ENCODE measurements at regions not wholly inside any gene's neighbourhood (a gene's known extent, or its start where the extent isn't known, plus 50 kb on each side); places are given as distances from the start of the nearest gene placed in this dataset.

DNA sequence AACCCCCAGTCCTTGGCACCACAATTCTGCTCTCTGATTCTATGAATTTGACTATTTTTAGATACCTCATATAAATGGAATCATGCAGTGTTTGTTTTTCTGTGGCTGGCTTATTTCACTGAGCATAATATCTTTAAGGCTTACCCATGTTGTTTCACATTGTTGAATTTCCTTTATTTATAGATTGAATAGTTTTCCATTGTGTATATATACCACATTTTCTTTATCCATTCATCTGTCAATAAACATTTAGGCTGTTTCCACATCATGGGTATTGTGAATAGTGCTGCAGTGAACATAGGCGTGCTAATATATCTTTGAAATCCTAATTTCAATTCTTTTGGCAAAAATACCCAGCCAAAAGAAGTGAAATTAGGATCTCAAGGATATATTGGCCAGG lies 126.7 kb upstream of the SLC38A2 start:
- Histone ChIP-seq H3K9ac (ENCODE audit: low read length) (no peak overlapping the region), H3K36me3 (ENCODE audit: control insufficient read depth, insufficient read depth, low read length) (no peaks in the 10 kb centered on the region), H3K4me1 (ENCODE audit: control insufficient read depth, insufficient read depth, low read length) (peaks cover 6% of the 10 kb centered on the region), H3K4me3 (ENCODE audit: low read length) (no peak overlapping the region), H3K27me3 (ENCODE audit: control insufficient read depth, insufficient read depth, low read length) (no peaks in the 10 kb centered on the region), H3K27ac (ENCODE audit: low read depth, low read length) (no peak overlapping the region)

GRCh38 chr12:46497739-46498138 lies 125.2 kb upstream of the SLC38A2 start:
- H3K36me3 ChIP-seq (ENCODE audit: control insufficient read depth, insufficient read depth, low read length) = no peaks in the 10 kb centered on the region
- H3K9ac ChIP-seq (ENCODE audit: low read length) = no peak overlapping the region
- no peaks in the 10 kb centered on the region for H3K27me3 ChIP-seq (ENCODE audit: control insufficient read depth, insufficient read depth, low read length)
- H3K4me3 ChIP-seq (ENCODE audit: low read length) = no peak overlapping the region
- H3K27ac ChIP-seq (ENCODE audit: low read depth, low read length) = no peak overlapping the region
- peaks cover 10% of the 10 kb centered on the region for H3K4me1 ChIP-seq (ENCODE audit: control insufficient read depth, insufficient read depth, low read length)

- no peak overlapping the region for H3K4me3 ChIP-seq (ENCODE audit: low read length)
- no peaks in the 10 kb centered on the region for H3K27me3 ChIP-seq (ENCODE audit: control insufficient read depth, insufficient read depth, low read length)
- H3K27ac ChIP-seq (ENCODE audit: low read depth, low read length) = no peak overlapping the region
- no peaks in the 10 kb centered on the region for H3K36me3 ChIP-seq (ENCODE audit: control insufficient read depth, insufficient read depth, low read length)
- H3K9ac ChIP-seq (ENCODE audit: low read length) = no peak overlapping the region
- H3K4me1 ChIP-seq (ENCODE audit: control insufficient read depth, insufficient read depth, low read length) = peaks cover 14% of the 10 kb centered on the region
Measured at GRCh38 chr12:46494424-46494823, 121.9 kb upstream of the SLC38A2 start.

GRCh38 chr12:46493834-46494181 lies 121.2 kb upstream of the SLC38A2 start:
- Histone ChIP-seq H3K27ac (ENCODE audit: low read depth, low read length) (no peak overlapping the region), H3K9ac (ENCODE audit: low read length) (no peak overlapping the region), H3K4me3 (ENCODE audit: low read length) (no peak overlapping the region), H3K4me1 (ENCODE audit: control insufficient read depth, insufficient read depth, low read length) (peaks cover 14% of the 10 kb centered on the region), H3K27me3 (ENCODE audit: control insufficient read depth, insufficient read depth, low read length) (no peaks in the 10 kb centered on the region), H3K36me3 (ENCODE audit: control insufficient read depth, insufficient read depth, low read length) (no peaks in the 10 kb centered on the region)

DNA sequence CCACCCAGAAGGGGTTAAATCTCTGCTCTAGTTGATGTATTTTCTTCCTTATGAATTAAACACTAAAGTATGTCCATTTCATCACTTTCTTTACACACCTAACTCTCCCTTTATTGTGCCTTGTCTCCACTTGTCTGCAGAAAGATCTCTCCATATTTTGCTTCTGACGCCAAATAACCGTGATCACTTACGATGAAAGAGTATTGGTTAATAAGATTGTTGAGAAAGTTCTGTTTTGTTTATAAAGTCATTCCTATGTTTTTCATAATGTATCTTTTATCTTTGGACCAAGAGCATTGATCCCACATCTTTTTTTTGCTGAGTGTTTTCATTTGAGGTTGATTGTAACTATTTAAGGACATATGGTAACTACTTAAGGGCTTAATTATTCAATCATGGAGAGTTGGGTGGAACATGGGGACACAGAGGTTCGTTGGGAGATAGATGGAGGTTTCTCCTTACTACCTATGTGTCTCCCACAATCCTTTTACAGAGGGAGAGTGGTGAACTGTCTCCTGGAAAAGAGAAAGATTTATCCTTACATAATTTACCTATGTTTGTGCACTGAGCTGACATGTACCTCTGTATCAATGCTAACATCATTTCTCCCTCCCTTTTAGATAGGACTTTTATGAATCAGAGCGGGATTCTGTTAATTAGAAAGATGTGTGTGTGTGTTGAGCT lies 120.7 kb upstream of the SLC38A2 start:
- Histone ChIP-seq H3K27me3 (ENCODE audit: control insufficient read depth, insufficient read depth, low read length) (no peaks in the 10 kb centered on the region), H3K27ac (ENCODE audit: low read depth, low read length) (no peak overlapping the region), H3K4me3 (ENCODE audit: low read length) (no peak overlapping the region), H3K9ac (ENCODE audit: low read length) (no peak overlapping the region), H3K36me3 (ENCODE audit: control insufficient read depth, insufficient read depth, low read length) (no peaks in the 10 kb centered on the region), H3K4me1 (ENCODE audit: control insufficient read depth, insufficient read depth, low read length) (peaks cover 14% of the 10 kb centered on the region)

GRCh38 chr12:46492471-46493085 lies 120.0 kb upstream of the SLC38A2 start:
- Histone ChIP-seq H3K36me3 (ENCODE audit: control insufficient read depth, insufficient read depth, low read length) (no peaks in the 10 kb centered on the region), H3K4me1 (ENCODE audit: control insufficient read depth, insufficient read depth, low read length) (peaks cover 14% of the 10 kb centered on the region), H3K27ac (ENCODE audit: low read depth, low read length) (no peak overlapping the region), H3K27me3 (ENCODE audit: control insufficient read depth, insufficient read depth, low read length) (no peaks in the 10 kb centered on the region), H3K9ac (ENCODE audit: low read length) (no peak overlapping the region), H3K4me3 (ENCODE audit: low read length) (no peak overlapping the region)

DNA sequence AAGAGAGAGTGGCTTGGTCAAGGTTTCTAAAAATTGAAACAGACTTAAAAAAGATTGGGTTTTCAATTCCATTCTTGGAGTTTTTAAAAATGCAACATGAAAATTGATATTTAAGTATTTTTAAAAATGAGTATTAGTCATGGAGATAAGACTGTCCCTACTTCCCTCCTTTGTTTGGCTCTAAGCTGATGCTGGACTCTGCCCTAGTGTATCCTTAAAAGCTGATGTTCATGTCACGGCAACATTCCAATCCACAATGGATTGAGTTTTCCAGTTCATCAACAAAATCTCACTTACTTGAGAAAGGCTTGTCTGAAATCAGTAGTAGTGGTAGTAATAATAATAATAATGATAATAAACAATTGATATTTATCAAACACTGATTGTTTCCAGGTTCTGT lies 119.0 kb upstream of the SLC38A2 start:
- Histone ChIP-seq H3K27me3 (ENCODE audit: control insufficient read depth, insufficient read depth, low read length) (no peaks in the 10 kb centered on the region), H3K9ac (ENCODE audit: low read length) (no peak overlapping the region), H3K36me3 (ENCODE audit: control insufficient read depth, insufficient read depth, low read length) (no peaks in the 10 kb centered on the region), H3K27ac (ENCODE audit: low read depth, low read length) (no peak overlapping the region), H3K4me1 (ENCODE audit: control insufficient read depth, insufficient read depth, low read length) (peaks cover 14% of the 10 kb centered on the region), H3K4me3 (ENCODE audit: low read length) (no peak overlapping the region)

GRCh38 chr12:46490635-46491034 lies 118.1 kb upstream of the SLC38A2 start:
- H3K27me3 ChIP-seq (ENCODE audit: control insufficient read depth, insufficient read depth, low read length) = no peaks in the 10 kb centered on the region
- peaks cover 14% of the 10 kb centered on the region for H3K4me1 ChIP-seq (ENCODE audit: control insufficient read depth, insufficient read depth, low read length)
- H3K4me3 ChIP-seq (ENCODE audit: low read length) = no peak overlapping the region
- no peaks in the 10 kb centered on the region for H3K36me3 ChIP-seq (ENCODE audit: control insufficient read depth, insufficient read depth, low read length)
- no peak overlapping the region for H3K9ac ChIP-seq (ENCODE audit: low read length)
- no peak overlapping the region for H3K27ac ChIP-seq (ENCODE audit: low read depth, low read length)

DNA sequence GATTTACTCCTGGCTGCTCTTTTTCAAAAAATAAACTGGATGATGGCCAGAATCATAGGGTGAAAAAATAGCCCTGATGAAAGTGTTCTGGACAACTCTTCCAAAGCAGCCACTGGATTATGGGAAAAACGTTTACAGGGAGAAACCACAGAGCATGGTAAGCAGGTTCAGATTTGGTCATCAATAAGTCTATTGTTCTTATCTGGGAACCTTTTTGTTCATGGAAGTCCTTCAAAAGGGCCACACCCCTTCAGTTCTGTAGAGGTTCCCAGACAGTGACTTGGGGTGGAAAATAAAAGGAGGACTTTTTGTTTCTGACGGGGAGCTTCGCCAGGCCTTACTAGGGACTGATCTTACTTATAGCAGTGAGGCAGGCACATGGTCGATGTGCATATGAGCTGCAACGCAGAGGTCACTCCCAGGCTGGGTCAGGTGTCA lies 117.4 kb upstream of the SLC38A2 start:
- Histone ChIP-seq H3K27me3 (ENCODE audit: control insufficient read depth, insufficient read depth, low read length) (no peaks in the 10 kb centered on the region), H3K4me1 (ENCODE audit: control insufficient read depth, insufficient read depth, low read length) (peaks cover 14% of the 10 kb centered on the region), H3K4me3 (ENCODE audit: low read length) (no peak overlapping the region), H3K27ac (ENCODE audit: low read depth, low read length) (peak overlapping the region; percentile 18), H3K9ac (ENCODE audit: low read length) (no peak overlapping the region), H3K36me3 (ENCODE audit: control insufficient read depth, insufficient read depth, low read length) (no peaks in the 10 kb centered on the region)

DNA sequence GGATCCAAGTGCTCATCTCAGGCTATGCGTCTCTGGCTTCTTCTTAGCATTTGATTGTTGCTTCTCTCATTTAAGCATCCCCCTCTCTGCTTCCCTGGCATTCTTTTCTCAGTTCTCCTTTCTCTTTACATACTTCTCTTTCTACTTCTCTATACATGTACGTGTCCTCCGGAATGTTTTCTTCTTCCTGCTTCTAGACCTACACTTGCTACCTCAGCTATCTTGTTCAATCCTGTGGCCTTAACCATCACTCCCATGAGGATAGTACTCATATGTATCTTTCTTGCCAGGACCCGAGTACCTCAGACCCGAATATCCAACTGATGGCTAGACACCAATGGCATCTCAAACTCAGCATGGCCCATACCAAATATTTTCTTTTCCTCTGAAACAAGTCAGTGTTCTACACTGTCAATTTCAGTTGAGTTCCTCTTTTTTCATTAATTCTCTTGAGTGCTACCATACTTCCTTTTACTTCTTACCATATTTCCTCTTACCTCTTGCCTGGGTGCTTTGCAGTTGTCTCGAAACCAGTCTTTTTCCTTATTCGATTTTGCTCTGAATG lies 115.1 kb upstream of the SLC38A2 start:
- H3K9ac ChIP-seq (ENCODE audit: low read length) = no peak overlapping the region
- H3K36me3 ChIP-seq (ENCODE audit: control insufficient read depth, insufficient read depth, low read length) = no peaks in the 10 kb centered on the region
- no peak overlapping the region for H3K27ac ChIP-seq (ENCODE audit: low read depth, low read length)
- no peak overlapping the region for H3K4me3 ChIP-seq (ENCODE audit: low read length)
- peaks cover 5% of the 10 kb centered on the region for H3K4me1 ChIP-seq (ENCODE audit: control insufficient read depth, insufficient read depth, low read length)
- no peaks in the 10 kb centered on the region for H3K27me3 ChIP-seq (ENCODE audit: control insufficient read depth, insufficient read depth, low read length)

DNA sequence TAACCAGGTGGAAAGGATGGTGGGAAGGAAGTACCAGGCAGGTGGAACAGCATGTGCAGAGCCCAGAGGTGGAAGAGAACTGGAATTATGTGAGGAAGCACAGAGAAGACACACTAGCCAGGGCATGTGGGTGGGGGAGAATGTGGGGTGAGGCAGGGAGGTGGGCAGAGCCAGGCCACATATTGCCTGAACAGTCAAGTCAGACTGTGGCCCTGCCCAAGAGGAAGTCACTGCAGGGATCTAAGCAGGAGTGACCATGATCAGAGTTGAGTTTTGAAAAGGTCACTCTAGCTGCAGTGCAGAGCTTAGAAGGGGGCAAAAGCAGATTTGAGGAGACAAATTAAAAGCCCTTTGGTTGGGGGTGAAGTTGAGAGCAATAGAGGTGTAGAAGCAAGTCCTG lies 114.0 kb upstream of the SLC38A2 start:
- no peak overlapping the region for H3K4me3 ChIP-seq (ENCODE audit: low read length)
- H3K27ac ChIP-seq (ENCODE audit: low read depth, low read length) = no peak overlapping the region

DNA sequence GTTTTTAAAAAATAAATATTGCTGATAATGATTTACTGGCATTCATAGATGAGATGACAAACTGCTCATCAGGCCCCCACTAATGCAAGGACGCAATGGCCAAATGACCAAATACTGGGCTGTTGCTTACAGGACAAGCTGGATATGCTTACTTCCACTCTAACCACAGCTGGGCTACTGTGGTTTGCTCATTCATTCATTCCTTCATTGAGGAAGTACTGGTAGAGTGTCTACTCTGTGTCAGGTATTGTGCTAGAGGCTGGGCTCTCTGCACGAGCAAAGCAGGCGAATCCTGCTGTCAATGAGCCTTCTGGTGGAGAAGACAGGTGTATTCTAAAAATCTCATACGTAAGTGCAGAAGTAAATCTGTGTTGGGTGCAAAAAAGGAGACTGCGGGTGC lies 113.3 kb upstream of the SLC38A2 start:
- no peak overlapping the region for H3K4me3 ChIP-seq (ENCODE audit: low read length)
- H3K36me3 ChIP-seq (ENCODE audit: control insufficient read depth, insufficient read depth, low read length) = no peaks in the 10 kb centered on the region
- H3K9ac ChIP-seq (ENCODE audit: low read length) = no peak overlapping the region
- no peaks in the 10 kb centered on the region for H3K27me3 ChIP-seq (ENCODE audit: control insufficient read depth, insufficient read depth, low read length)
- peaks cover 5% of the 10 kb centered on the region for H3K4me1 ChIP-seq (ENCODE audit: control insufficient read depth, insufficient read depth, low read length)
- H3K27ac ChIP-seq (ENCODE audit: low read depth, low read length) = no peak overlapping the region

More for the DNA sequence above, 114.0 kb upstream of the SLC38A2 start:
- H3K9ac ChIP-seq (ENCODE audit: low read length) = no peak overlapping the region
- H3K36me3 ChIP-seq (ENCODE audit: control insufficient read depth, insufficient read depth, low read length) = no peaks in the 10 kb centered on the region
- H3K27me3 ChIP-seq (ENCODE audit: control insufficient read depth, insufficient read depth, low read length) = no peaks in the 10 kb centered on the region
- peaks cover 5% of the 10 kb centered on the region for H3K4me1 ChIP-seq (ENCODE audit: control insufficient read depth, insufficient read depth, low read length)

Measured in rectal smooth muscle tissue (tissue), 1 donor.